ENCODE measurements at regions not wholly inside any gene's neighbourhood (a gene's known extent, or its start where the extent isn't known, plus 50 kb on each side); places are given as distances from the start of the nearest gene placed in this dataset.

DNA sequence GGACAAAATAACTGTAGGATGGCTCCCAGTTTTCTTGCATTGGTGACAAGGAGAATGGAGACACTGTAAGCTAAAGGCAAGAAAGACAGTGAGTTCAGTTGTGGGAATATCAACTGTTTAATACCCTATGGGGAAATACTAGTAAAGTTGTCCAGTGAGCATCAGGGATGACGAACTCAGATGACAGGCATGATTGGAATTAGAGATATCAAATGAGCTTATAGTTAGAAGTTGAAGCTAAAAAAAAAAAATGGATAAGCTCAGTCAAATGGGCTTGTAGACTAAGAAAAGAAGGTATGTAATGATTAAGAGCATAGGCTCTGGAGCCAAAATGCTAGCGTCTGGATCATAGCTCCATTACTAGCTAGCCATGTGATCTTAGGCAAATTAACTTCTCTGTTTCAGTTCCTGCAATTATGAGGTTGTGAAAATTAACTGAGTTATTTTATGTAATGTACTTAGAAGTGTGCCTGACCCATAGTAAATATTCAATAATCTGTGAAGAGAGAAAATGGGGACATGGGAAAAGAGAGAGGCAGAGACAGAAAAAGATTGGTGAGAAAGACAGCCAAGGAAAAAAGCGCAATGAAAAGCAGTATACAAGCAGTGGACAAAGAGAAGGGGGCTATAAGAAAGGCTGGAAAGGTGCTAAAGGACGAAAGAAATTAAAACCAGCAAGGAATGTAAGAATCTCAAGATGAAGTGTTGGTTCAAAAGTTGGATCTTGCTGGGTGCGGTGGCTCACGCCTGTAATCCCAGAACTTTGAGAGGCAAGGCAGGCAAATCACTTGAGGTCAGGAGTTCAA is 95.7 kb upstream of the SLC39A10 start (continued):
- no peak for TF ChIP-seq MYC (IDR thresholded peaks at IDR 0.05; ENCODE audit: insufficient read depth, insufficient read length, insufficient replicate concordance, low read length, severe bottlenecking)
- 0 out of 2 replicates have a peak, but pooled peaks have one; percentile 21 for TF ChIP-seq SMAD5 (IDR thresholded peaks at IDR 0.05; ENCODE audit: low read depth)
- TF ChIP-seq BHLHE40 (IDR thresholded peaks at IDR 0.05; ENCODE audit: borderline replicate concordance in 1 of 2, low read depth in 2 of 2, low read length in 1 of 2) = peak; percentile 50 to 64; a peak in 3 of 4 replicates
- TF ChIP-seq POLR2A (IDR thresholded peaks at IDR 0.05; ENCODE audit: low read depth, low read length) = 0 out of 2 replicates have a peak, but pooled peaks have one; percentile 9
- no peak for TF ChIP-seq KAT2A (conservative IDR thresholded peaks at IDR 0.05; ENCODE audit: control insufficient read depth, low read depth, low read length)
- TF ChIP-seq EED (IDR thresholded peaks at IDR 0.05; ENCODE audit: low read depth) = no peak
- peak; percentile 8 for TF ChIP-seq MEF2B (IDR thresholded peaks at IDR 0.05; ENCODE audit: partially characterized antibody, poor library complexity, severe bottlenecking)
- no peak for TF ChIP-seq KDM1A (IDR thresholded peaks at IDR 0.05; ENCODE audit: borderline replicate concordance)
- no peak for TF ChIP-seq SIX5 (IDR thresholded peaks at IDR 0.05; ENCODE audit: low read depth, low read length, severe bottlenecking)
- no peak for TF ChIP-seq SRF (IDR thresholded peaks at IDR 0.05; ENCODE audit: low read depth in 2 of 2, low read length in 2 of 2)
- TF ChIP-seq, protein P1, sequence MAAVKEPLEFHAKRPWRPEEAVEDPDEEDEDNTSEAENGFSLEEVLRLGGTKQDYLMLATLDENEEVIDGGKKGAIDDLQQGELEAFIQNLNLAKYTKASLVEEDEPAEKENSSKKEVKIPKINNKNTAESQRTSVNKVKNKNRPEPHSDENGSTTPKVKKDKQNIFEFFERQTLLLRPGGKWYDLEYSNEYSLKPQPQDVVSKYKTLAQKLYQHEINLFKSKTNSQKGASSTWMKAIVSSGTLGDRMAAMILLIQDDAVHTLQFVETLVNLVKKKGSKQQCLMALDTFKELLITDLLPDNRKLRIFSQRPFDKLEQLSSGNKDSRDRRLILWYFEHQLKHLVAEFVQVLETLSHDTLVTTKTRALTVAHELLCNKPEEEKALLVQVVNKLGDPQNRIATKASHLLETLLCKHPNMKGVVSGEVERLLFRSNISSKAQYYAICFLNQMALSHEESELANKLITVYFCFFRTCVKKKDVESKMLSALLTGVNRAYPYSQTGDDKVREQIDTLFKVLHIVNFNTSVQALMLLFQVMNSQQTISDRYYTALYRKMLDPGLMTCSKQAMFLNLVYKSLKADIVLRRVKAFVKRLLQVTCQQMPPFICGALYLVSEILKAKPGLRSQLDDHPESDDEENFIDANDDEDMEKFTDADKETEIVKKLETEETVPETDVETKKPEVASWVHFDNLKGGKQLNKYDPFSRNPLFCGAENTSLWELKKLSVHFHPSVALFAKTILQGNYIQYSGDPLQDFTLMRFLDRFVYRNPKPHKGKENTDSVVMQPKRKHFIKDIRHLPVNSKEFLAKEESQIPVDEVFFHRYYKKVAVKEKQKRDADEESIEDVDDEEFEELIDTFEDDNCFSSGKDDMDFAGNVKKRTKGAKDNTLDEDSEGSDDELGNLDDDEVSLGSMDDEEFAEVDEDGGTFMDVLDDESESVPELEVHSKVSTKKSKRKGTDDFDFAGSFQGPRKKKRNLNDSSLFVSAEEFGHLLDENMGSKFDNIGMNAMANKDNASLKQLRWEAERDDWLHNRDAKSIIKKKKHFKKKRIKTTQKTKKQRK (IDR thresholded peaks at IDR 0.05; ENCODE audit: low read depth, low read length) = no peak
- peak; percentile 92 for TF ChIP-seq RAD51 (IDR thresholded peaks at IDR 0.05)
- TF ChIP-seq EGR1 (IDR thresholded peaks at IDR 0.05; ENCODE audit: borderline replicate concordance in 1 of 2, low read depth in 2 of 2, low read length in 2 of 2) = no peak
- TF ChIP-seq PAX5 (IDR thresholded peaks at IDR 0.05; ENCODE audit: borderline replicate concordance, low read depth, low read length) = no peak
- TF ChIP-seq ATF2 (IDR thresholded peaks at IDR 0.05; ENCODE audit: low read length) = peak; percentile 53; the same call in 1 of the 2 replicates
- no peak for TF ChIP-seq PML (IDR thresholded peaks at IDR 0.05; ENCODE audit: low read length)
- TF ChIP-seq, protein P2, sequence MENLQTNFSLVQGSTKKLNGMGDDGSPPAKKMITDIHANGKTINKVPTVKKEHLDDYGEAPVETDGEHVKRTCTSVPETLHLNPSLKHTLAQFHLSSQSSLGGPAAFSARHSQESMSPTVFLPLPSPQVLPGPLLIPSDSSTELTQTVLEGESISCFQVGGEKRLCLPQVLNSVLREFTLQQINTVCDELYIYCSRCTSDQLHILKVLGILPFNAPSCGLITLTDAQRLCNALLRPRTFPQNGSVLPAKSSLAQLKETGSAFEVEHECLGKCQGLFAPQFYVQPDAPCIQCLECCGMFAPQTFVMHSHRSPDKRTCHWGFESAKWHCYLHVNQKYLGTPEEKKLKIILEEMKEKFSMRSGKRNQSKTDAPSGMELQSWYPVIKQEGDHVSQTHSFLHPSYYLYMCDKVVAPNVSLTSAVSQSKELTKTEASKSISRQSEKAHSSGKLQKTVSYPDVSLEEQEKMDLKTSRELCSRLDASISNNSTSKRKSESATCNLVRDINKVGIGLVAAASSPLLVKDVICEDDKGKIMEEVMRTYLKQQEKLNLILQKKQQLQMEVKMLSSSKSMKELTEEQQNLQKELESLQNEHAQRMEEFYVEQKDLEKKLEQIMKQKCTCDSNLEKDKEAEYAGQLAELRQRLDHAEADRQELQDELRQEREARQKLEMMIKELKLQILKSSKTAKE (IDR thresholded peaks at IDR 0.05; ENCODE audit: low read depth, poor library complexity, severe bottlenecking) = peak; percentile 68
- TF ChIP-seq ZNF592 (IDR thresholded peaks at IDR 0.05) = no peak

Measured in GM12878 (cell line).